Adrenal gland (tissue), 9 donors: ENCODE measurements at regions not wholly inside any gene's neighbourhood (a gene's known extent, or its start where the extent isn't known, plus 50 kb on each side); places are given as distances from the start of the nearest gene placed in this dataset.
A peak's percentile ranks its signal among the peaks of the same experiment; 100 is the strongest.

ENCODE experiments used
- DNase-seq, 7 donors: peaks; one replicate each; pipeline ENCODE4 v3.0.0-alpha.2; 2019 to 2020
- H3K27ac ChIP-seq, 5 donors: fragments of 200-600 bp; sonication (generic) in 4 of 5; 1 replicate in 3 of 5; 2 replicates in 2 of 5; pipeline versions ENCODE4 v1.5.1 to v1.8.0; 2016 to 2020; ENCODE audit warnings: mild to moderate bottlenecking in 1 of 5
- H3K27me3 ChIP-seq: fragments of 200-600 bp; 2 replicates; pipeline ENCODE4 v1.8.0; 2021
- H3K36me3 ChIP-seq, 2 donors: fragments of 200-600 bp; replicated peaks in 1 of 2; 1 replicate in 1 of 2; 2 replicates in 1 of 2; pipeline versions ENCODE4 v1.5.1 to v1.8.0; 2018 to 2022
- H3K4me1 ChIP-seq, 2 donors: fragments of 200-600 bp; replicated peaks in 1 of 2; 1 replicate in 1 of 2; 2 replicates in 1 of 2; pipeline versions ENCODE4 v1.5.1 to v1.8.0; 2018 to 2021
- H3K4me3 ChIP-seq, 4 donors: fragments of 200-600 bp; sonication (generic) in 3 of 4; one replicate each; pipeline ENCODE4 v1.5.1; 2016 to 2018
- H3K9me3 ChIP-seq, 3 donors: fragments of 200-600 bp; sonication (generic) in 1 of 3; replicated peaks in 1 of 3; 1 replicate in 2 of 3; 2 replicates in 1 of 3; pipeline versions ENCODE4 v1.5.1 to v1.8.0; 2016 to 2021
- POLR2A ChIP-seq, 2 donors: fragments of 450-650 bp; IDR thresholded peaks; one replicate each; pipeline ENCODE4 v1.6.1; 2017; ENCODE audit warnings: antibody characterized with exemption in 2 of 2, mild to moderate bottlenecking in 2 of 2, moderate library complexity in 1 of 2
- WGBS, 4 donors: extraction: QIAGEN DNeasy Blood & Tissue Kit in 2 of 4; methylation state at CpG; one replicate each; pipeline versions ENCODE4 v1.1.5 to v1.1.7; 2013 to 2017; 5-methylcytosine and 5-hydroxymethylcytosine counted together
- intact Hi-C, 2 donors: fragments of 100-400 bp; cut with DNase I; formaldehyde crosslinking; loops; one replicate each; pipeline versions ENCODE4 v1.14.1 to v1.15.0; 2022 to 2023
- TF ChIP-seq, protein P1 (sequence below), 6 experiments: fragments of 450-650 bp in 4 of 6; fragments of 200-600 bp in 2 of 6; sonication (generic) in 1 of 6; IDR thresholded peaks; 1 replicate in 5 of 6; 2 replicates in 1 of 6; pipeline versions ENCODE4 v1.5.1 to v1.8.0; 2016 to 2021; ENCODE audit warnings: antibody characterized with exemption in 6 of 6, mild to moderate bottlenecking in 2 of 6, moderate library complexity in 1 of 6
- donor health status: healthy with polysubstance abuse.
- donor health status: Bipolar disorder and iron deficiency.
- donor health status: DM: yes; HTN: yes; CAD: no.
- donor health status: DM: no; HTN: no; CAD: no.
- donor health status: DM: no; HTN: no; CAD: no.

DNA sequence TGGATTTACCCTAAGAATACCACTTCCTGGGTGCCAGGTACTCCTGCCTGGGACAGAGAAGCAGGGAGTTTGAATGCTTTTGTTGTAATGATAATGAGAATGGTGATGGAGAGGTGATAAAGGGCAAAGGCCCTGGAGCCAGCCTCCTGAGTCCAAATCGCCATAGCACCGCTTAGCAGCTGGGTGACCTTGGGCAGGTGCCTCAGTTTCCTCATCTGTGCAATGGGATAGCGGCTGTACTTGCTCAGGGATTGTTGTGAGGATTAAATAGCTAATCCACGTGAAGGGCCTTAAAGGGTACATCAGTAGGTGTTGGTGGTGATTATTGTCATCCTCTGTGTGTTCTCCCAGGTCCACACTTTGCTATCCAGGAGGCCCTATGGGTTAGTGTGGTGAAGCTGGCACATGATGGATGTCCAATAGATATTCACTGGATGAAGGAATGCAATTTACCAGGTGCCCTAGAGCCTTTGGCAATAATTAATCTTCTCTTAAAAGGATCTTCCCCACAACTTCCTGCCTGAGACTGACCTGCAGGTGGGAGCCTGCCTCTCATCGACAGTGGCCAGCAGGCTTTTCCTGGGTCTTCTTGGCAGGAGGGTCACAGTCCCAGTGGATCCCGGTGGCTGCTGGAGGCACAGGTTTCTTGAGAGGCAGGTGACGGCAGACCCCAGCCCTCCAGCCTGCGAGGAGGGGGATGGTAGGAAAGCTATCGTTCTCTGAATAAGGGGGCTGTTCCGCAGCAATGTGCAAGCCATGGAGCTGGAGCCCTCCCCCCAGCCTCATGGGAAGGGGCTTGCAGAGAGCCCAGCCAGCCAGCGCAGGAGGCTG, 160.2 kb downstream of the MACROH2A1 start:
- DNase-seq: peak in 6 of 7 donors; percentile 4 to 47 (median 11)
- no peak overlapping the region for H3K27ac ChIP-seq

DNA sequence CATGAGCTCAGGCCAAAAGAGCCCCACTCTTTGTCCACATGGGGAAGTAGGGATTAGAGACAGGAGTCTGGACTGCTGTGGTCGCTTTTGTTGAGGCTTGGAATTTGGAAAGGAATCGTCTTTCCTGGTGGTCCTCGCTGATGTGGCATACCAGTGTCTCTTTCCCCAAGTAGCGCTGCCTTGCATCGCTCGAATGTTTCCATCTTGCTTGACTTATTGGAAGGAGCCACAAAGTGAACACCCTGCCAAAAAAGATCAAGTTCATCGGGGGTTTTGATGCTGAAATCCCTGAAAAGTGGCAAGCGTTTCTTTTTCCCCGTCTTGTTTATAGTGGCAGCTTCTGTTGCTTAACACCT, 161.3 kb downstream of the MACROH2A1 start:
- H3K36me3 ChIP-seq: no peaks in the 10 kb centered on the region
- no peaks in the 10 kb centered on the region for H3K9me3 ChIP-seq
- 90 to 93% (median 90%) methylated on average over 9 of the region's 9 CpGs for WGBS, 4 donors
- H3K27me3 ChIP-seq: no peaks in the 10 kb centered on the region
- intact Hi-C loops: no loop called here
- H3K4me3 ChIP-seq: no peak overlapping the region
- H3K4me1 ChIP-seq: peaks cover 11 to 31% of the 10 kb centered on the region in 2 donors
- H3K27ac ChIP-seq: peak overlapping the region in 1 of 5 donors; percentile 2
- peak in 3 of 7 donors; percentile 4 to 9 (median 6) for DNase-seq
- TF ChIP-seq, protein P1, sequence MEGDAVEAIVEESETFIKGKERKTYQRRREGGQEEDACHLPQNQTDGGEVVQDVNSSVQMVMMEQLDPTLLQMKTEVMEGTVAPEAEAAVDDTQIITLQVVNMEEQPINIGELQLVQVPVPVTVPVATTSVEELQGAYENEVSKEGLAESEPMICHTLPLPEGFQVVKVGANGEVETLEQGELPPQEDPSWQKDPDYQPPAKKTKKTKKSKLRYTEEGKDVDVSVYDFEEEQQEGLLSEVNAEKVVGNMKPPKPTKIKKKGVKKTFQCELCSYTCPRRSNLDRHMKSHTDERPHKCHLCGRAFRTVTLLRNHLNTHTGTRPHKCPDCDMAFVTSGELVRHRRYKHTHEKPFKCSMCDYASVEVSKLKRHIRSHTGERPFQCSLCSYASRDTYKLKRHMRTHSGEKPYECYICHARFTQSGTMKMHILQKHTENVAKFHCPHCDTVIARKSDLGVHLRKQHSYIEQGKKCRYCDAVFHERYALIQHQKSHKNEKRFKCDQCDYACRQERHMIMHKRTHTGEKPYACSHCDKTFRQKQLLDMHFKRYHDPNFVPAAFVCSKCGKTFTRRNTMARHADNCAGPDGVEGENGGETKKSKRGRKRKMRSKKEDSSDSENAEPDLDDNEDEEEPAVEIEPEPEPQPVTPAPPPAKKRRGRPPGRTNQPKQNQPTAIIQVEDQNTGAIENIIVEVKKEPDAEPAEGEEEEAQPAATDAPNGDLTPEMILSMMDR (IDR thresholded peaks at IDR 0.05): no peak
- TF ChIP-seq POLR2A (IDR thresholded peaks at IDR 0.05): no peak

More for the DNA sequence above, 160.2 kb downstream of the MACROH2A1 start:
- TF ChIP-seq POLR2A (IDR thresholded peaks at IDR 0.05): no peak
- TF ChIP-seq, protein P1 (IDR thresholded peaks at IDR 0.05): no peak
- no peaks in the 10 kb centered on the region for H3K36me3 ChIP-seq
- intact Hi-C loops: no loop called here
- H3K27me3 ChIP-seq: no peaks in the 10 kb centered on the region
- peaks cover 12 to 38% of the 10 kb centered on the region in 2 donors for H3K4me1 ChIP-seq
- no peak overlapping the region for H3K4me3 ChIP-seq
- 72 to 81% (median 79%) methylated on average over 7 to 11 of the region's 11 CpGs for WGBS, 4 donors
- H3K9me3 ChIP-seq: no peaks in the 10 kb centered on the region

DNA sequence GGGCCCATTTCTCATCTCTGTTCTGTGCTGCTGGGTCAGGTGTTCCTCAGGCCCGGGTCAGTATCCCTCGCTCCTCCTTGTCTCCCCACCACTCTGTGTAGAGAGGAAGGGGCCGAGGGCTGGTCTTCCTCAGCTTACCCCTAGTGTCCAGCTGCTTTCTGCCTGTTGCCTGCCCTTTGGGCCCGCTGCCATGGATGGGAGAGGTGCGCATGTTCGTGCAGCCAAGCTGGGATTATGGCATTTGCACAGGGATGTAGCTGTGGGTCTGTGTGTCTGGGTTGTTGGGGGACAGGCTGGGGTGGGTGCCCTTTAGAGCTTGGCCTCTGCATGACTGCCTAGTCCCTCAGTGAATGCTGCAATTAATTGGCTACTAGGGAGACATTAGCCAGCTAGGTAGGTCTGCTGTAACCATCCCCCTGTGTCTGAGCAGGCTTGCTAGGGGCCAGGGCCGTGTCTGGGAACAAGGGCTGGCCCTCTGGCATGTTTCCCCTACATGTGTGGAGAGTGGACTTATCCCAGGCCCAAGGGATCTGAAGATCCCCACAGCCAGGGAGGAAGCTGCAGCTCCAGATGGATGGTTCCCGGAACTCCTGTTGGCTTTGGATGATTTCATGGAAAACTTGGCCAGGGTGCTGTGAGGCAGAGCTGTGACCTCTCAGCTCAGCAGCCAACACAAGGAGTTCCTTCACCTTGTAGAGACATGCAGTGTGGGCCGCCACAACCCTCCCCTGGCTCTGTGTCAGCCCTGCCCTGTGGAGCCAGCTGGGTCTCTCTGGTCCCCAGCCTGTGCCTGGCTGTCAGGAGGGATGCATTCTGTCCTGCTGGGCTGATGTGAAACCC, 161.9 kb downstream of the MACROH2A1 start:
- WGBS, 4 donors: 58 to 85% (median 78%) methylated on average over 2 to 9 of the region's 9 CpGs
- Histone ChIP-seq H3K9me3 (no peaks in the 10 kb centered on the region), H3K36me3 (no peaks in the 10 kb centered on the region), H3K27me3 (no peaks in the 10 kb centered on the region), H3K4me3 (no peak overlapping the region), H3K27ac (peak overlapping the region in 1 of 5 donors; percentile 2), H3K4me1 (peaks cover 6 to 26% of the 10 kb centered on the region in 2 donors)
- TF ChIP-seq POLR2A (IDR thresholded peaks at IDR 0.05): no peak
- TF ChIP-seq, protein P1 (IDR thresholded peaks at IDR 0.05): no peak
- intact Hi-C loops: no loop called here
- DNase-seq: peak in 6 of 7 donors; percentile 8 to 58 (median 22)

DNA sequence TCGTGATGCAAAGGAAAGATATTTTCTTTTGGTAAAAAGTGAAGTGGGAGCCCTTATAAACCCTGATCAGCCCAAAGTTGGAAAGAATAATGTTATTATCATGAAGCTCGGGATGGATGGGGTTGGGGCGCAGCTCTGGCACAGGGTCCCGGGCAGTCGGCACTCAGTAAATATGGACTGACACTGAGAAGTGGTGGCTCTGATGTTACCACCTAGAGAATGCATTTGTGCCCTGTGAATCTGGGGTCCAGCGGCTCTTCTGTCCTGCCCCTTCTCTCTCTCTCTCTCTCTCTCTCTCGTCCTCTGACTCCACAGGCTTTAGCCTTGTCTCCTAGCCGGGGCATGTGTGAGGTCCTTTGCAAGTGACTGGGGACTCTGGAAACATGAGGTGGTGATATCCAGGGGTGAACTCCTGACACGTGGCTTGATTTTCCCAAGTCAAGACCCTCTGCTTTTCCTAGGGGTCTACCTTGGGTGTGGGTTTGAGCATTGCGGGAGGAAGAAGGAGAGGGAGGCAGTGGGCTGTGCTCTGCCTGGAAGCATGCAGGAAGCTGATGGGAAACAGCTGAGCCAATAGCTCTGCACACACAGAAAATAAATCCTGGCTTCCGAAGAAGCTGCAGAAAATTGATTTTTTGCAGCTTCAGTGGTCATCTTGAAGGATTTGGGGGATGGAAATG, 162.7 kb downstream of the MACROH2A1 start:
- Histone ChIP-seq H3K36me3 (no peaks in the 10 kb centered on the region), H3K27me3 (no peaks in the 10 kb centered on the region), H3K4me1 (peaks cover 0 to 18% of the 10 kb centered on the region in 2 donors), H3K9me3 (no peaks in the 10 kb centered on the region), H3K27ac (no peak overlapping the region), H3K4me3 (no peak overlapping the region)
- 76 to 84% (median 78%) methylated on average over 11 of the region's 11 CpGs for WGBS, 4 donors
- intact Hi-C loops: no loop called here
- TF ChIP-seq, protein P1 (IDR thresholded peaks at IDR 0.05): no peak
- no peak for TF ChIP-seq POLR2A (IDR thresholded peaks at IDR 0.05)
- DNase-seq: peak in 5 of 7 donors; percentile 5 to 34 (median 6)
